ENCODE measurements at regions not wholly inside any gene's neighbourhood (a gene's known extent, or its start where the extent isn't known, plus 50 kb on each side); places are given as distances from the start of the nearest gene placed in this dataset.

DNA sequence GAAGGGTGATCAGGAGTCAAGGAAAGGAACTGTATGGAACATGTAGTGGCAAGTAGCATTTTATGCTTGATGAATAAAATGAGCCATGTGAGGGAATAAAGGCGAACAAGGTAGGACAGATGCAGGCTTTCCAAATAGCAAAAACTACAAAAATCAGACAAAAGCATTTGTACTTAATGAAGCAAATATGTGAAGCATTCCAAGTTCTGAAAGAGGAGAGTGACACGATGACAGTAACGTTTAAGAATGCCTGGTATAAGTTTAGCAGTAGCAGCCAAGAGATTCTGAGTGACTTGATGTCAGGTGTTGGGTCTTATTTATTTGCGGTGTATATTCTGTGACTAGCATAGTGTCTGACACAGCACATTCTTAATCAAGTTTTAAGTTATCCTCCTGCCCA, 408.2 kb upstream of the RASGRP1 start:
- Histone ChIP-seq H3K4me3 (ENCODE audit: low read depth in 2 of 2, low read length in 1 of 2) (no peak overlapping the region), H3K27ac (ENCODE audit: low read depth in 2 of 2, low read length in 1 of 2) (no peak overlapping the region), H3K4me2 (no peak overlapping the region), H3K36me3 (replicated peaks in 1 of 2; ENCODE audit: control insufficient read depth in 1 of 2, insufficient read depth in 2 of 2, low read length in 1 of 2) (no peaks in the 10 kb centered on the region), H3K9me2 (no peaks in the 10 kb centered on the region; the same call in 1 of the 2 replicates), H3K4me1 (ENCODE audit: control insufficient read depth in 1 of 2, insufficient read depth in 2 of 2, low read depth in 1 of 2, low read length in 1 of 2) (no peaks in the 10 kb centered on the region), H3K27me3 (ENCODE audit: insufficient read depth) (no peaks in the 10 kb centered on the region), H3K9me3 (no peaks in the 10 kb centered on the region), H3K79me2 (ENCODE audit: insufficient read depth) (no peaks in the 10 kb centered on the region), H3K9ac (no peak overlapping the region), H4K20me1 (ENCODE audit: insufficient read depth) (no peaks in the 10 kb centered on the region), H3F3A (replicated peaks; ENCODE audit: insufficient read depth) (peaks cover 4% of the 10 kb centered on the region), H2AFZ (ENCODE audit: low read depth) (no peak overlapping the region)
- ChIA-PET CTCF (interaction anchor here (1.0 kb wide), 1 partner anchor 19 kb away, joined by 3 read pairs; no protein-coding TSS in a partner anchor), POLR2A (no interaction called here)
- DNase-seq: no peak
- WGBS (ENCODE audit: low lambda C conversion rate): 86% methylated on average over 4 of the region's 4 CpGs
- TF ChIP-seq, protein P1, sequence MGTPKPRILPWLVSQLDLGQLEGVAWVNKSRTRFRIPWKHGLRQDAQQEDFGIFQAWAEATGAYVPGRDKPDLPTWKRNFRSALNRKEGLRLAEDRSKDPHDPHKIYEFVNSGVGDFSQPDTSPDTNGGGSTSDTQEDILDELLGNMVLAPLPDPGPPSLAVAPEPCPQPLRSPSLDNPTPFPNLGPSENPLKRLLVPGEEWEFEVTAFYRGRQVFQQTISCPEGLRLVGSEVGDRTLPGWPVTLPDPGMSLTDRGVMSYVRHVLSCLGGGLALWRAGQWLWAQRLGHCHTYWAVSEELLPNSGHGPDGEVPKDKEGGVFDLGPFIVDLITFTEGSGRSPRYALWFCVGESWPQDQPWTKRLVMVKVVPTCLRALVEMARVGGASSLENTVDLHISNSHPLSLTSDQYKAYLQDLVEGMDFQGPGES (IDR thresholded peaks at IDR 0.05; ENCODE audit: low read depth, low read length): no peak
- TF ChIP-seq RAD21 (IDR thresholded peaks at IDR 0.05; ENCODE audit: low read length): no peak
- no peak for TF ChIP-seq GATA2 (CRISPR knock-in tag; IDR thresholded peaks at IDR 0.05)
- TF ChIP-seq, protein P2, sequence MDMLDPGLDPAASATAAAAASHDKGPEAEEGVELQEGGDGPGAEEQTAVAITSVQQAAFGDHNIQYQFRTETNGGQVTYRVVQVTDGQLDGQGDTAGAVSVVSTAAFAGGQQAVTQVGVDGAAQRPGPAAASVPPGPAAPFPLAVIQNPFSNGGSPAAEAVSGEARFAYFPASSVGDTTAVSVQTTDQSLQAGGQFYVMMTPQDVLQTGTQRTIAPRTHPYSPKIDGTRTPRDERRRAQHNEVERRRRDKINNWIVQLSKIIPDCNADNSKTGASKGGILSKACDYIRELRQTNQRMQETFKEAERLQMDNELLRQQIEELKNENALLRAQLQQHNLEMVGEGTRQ (IDR thresholded peaks at IDR 0.05; ENCODE audit: borderline replicate concordance, low read depth, low read length): no peak
- no peak for TF ChIP-seq MEF2A (IDR thresholded peaks at IDR 0.05; ENCODE audit: borderline replicate concordance, low read depth)
- no peak for TF ChIP-seq TAF1 (IDR thresholded peaks at IDR 0.05; ENCODE audit: borderline replicate concordance, low read depth, low read length)
- TF ChIP-seq PBX3 (IDR thresholded peaks at IDR 0.05): no peak
- TF ChIP-seq ELF1 (IDR thresholded peaks at IDR 0.05): no peak
- TF ChIP-seq REST (IDR thresholded peaks at IDR 0.05; ENCODE audit: low read depth, low read length): no peak
- no peak for TF ChIP-seq FOXJ3 (CRISPR knock-in tag; IDR thresholded peaks at IDR 0.05)
- no peak for TF ChIP-seq RCOR1 (IDR thresholded peaks at IDR 0.05; ENCODE audit: low read length)

All from SK-N-SH (cell line).